Heart left ventricle (tissue), 13 donors: ENCODE measurements at regions not wholly inside any gene's neighbourhood (a gene's known extent, or its start where the extent isn't known, plus 50 kb on each side); places are given as distances from the start of the nearest gene placed in this dataset.

Experiments used
- POLR2A ChIP-seq, 2 donors: fragments of 450-650 bp; IDR thresholded peaks; one replicate each; pipeline ENCODE4 v1.6.1; 2017; ENCODE audit warnings: antibody characterized with exemption in 2 of 2, mild to moderate bottlenecking in 2 of 2, moderate library complexity in 2 of 2
- TF ChIP-seq, protein P1 (sequence below), 12 donors: fragments of 200-600 bp; sonication (generic) in 4 of 12; IDR thresholded peaks; one replicate each; pipeline versions ENCODE4 v1.5.0 to v1.8.0; 2018 to 2022; ENCODE audit warnings: antibody characterized with exemption in 12 of 12, mild to moderate bottlenecking in 5 of 12
- donor health status: ischemic (EF 13 %, LVEDD 7.1; RV severe dilation, severe dysfunction).
- donor health status: DM: no; HTN: yes; CAD: no.
- donor health status: DM: no; HTN: no; CAD: no.
- donor health status: ischemic (EF 25% LVEDD 6.9; RV normal size, moderate dysfunction).
- donor health status: ischemic (EF 25% LVEDD 5.7; RV mildly dilated, moderate dysfunction).
- donor health status: ischemic (EF 35%, LVEDD 5.7; RV mildly dilated, moderate dysfunction).
- donor health status: nonischemic (EF 11% LVEDD 7.7; RV severe dilation, severe dysfunction).
- donor health status: DM: yes; HTN: yes; CAD: no.
- donor health status: PGD.
- donor health status: ischemic (EF 29% LVEDD 5.4; RV normal size, mild dysfunction).
- donor health status: nonischemic (EF 23%, LVEDD 6.1; RV moderate dilation, normal function).

DNA sequence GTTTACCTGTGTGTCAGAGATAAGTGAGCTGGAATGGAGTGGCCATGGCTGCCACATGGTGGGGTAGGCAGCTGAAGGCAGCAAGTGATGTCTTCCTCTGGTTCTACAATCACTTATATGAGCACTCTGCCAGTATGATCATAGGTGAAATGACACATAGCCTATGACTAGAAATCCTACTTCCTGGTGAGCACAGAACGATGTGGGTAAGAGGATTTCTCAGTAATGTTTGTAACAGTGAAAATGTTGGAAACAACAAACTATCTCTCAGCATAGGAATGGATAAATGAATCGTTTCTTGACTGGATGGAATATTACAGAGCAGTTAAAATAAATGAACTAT, 187.0 kb upstream of the S1PR3 start:
- TF ChIP-seq, protein P1, sequence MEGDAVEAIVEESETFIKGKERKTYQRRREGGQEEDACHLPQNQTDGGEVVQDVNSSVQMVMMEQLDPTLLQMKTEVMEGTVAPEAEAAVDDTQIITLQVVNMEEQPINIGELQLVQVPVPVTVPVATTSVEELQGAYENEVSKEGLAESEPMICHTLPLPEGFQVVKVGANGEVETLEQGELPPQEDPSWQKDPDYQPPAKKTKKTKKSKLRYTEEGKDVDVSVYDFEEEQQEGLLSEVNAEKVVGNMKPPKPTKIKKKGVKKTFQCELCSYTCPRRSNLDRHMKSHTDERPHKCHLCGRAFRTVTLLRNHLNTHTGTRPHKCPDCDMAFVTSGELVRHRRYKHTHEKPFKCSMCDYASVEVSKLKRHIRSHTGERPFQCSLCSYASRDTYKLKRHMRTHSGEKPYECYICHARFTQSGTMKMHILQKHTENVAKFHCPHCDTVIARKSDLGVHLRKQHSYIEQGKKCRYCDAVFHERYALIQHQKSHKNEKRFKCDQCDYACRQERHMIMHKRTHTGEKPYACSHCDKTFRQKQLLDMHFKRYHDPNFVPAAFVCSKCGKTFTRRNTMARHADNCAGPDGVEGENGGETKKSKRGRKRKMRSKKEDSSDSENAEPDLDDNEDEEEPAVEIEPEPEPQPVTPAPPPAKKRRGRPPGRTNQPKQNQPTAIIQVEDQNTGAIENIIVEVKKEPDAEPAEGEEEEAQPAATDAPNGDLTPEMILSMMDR (IDR thresholded peaks at IDR 0.05): no peak
- TF ChIP-seq POLR2A (IDR thresholded peaks at IDR 0.05): no peak
